ENCODE measurements at regions not wholly inside any gene's neighbourhood (a gene's known extent, or its start where the extent isn't known, plus 50 kb on each side); places are given as distances from the start of the nearest gene placed in this dataset.

DNA sequence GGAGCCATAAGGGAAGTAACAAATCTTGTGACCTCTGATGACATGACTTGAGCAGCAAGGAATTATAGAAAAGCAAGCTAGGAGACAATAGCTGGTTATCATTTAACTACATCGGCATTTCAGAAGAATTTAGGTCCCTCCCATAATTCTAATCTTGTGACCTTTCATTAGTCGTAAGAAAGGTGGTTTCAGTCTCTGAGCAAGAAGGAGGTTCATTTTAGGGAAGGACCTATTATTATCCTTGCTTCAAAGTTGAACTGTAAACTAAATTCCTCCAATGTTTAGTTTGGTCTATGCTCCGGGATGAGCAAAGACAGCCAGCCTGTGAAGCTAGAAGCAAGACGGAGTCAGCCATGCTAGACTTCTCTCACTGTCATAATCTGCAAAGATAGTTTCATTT, 159.6 kb downstream of the SLC16A9 start:
- no peak for DNase-seq

DNA sequence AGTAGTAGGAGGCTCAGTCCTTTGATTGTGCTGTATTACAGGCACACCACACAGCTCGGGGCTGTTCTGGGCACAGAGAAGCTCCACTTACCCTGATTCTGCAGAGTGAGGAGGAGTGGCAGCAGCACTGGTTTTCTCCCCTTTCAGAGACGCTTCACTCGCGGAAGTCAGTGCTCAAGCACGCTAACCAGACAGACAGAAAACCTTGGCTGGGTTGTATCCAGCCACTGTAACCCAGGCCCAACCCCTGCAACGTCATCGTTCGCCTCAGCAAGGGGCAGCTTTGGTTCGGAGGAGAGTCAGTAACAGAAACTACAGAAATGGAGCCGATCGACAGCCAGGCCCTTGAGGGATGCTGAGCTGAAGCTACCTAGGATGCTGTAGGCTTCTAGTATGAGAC, 171.0 kb downstream of the SLC16A9 start:
- no peak for DNase-seq

DNA sequence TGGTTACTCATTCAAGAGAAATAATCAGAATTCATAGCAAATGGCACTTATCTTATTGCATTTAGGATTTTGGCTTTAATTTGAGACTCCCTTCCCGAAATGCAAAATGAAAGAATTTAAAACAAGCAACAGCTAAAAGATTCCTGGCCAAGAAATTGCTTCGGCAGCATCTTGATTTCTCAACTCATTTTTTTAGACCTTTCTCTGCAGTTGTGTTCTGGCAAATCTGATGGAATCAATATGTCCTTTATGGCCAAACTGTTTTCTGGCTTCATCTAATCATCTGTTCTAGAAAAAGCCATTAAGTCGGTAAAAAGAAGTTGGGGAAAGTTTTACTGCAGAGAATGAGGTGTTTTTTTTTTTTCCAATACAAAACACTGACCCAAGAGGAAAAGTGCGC, 172.1 kb downstream of the SLC16A9 start:
- no peak for DNase-seq

DNA sequence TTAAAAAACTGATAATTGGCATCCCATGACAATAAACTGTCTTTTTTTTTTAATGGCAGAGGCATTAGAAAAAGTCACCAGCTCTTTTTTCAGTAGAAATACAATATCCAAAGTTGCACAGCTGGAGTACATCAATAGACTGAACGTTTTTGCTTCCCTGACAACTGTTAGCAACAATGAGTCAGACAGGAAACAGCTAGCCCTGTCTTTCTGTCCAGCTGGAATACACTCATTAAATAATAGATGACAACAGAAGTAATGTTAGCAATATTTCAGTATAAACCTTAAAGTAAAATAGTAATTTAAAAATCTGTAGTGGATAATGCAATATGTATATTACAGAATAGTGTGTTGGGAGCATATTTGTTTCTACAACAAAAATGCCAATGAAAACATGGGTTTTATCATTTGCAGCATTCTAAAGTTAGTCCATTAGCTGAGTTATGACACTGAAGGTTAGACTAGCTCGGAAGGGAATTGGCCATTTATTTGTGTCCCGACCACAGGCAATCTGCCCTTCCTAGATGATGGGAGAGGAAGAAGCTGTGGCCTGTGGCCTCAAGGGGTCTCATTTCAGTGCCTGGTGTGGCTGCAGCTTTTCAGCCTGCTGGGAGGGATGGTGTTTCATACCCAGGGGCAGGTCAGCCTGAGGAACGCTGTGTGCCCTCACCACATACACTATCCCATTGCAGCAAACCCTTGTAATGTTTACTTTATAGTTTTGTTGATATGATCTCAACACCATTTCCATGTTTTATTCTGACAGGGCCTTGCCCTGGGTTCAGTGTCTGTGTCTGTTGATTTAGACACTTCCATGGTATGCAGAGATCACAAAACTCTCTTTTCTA, 173.3 kb downstream of the SLC16A9 start:
- DNase-seq, result no peak

DNA sequence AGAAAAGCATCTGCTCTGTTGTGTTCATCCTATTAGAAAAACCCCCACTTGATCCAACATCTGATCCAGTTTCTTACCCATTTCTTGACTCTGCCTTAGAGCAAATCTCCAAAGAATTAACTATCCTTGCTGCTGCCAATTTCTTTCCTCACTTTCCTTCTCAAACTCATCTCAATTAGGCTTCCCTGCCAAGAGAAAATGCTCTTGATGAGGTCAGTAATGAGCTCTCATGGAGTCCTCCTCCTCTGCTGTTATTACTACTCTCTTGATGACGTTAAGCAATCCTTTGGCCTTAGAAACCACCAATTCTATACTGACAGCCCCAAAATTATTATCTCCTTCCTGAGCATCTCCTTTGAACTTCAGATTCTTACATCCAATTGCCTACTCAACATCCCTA, 162.0 kb upstream of the FAM13C start:
- DNase-seq, result no peak

DNA sequence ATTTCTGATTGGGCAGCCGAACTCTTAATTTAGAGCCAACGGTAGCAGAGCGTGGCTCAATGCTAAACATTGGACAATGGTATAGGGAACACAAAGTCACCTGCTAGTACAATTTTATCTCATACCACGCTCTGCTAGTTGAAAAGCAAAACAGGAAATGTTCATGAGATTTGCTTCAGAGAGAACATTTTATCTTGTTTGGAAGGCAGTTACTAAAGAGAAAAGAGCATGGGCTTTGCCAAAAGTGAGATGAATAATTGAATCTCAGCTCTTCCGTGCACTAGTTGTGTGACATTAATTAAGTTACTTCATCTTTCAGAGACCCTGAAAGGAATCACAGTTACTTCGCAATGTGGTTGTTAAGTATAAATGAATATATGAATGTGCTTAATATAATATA, 161.5 kb upstream of the FAM13C start:
- DNase-seq, result no peak

DNA sequence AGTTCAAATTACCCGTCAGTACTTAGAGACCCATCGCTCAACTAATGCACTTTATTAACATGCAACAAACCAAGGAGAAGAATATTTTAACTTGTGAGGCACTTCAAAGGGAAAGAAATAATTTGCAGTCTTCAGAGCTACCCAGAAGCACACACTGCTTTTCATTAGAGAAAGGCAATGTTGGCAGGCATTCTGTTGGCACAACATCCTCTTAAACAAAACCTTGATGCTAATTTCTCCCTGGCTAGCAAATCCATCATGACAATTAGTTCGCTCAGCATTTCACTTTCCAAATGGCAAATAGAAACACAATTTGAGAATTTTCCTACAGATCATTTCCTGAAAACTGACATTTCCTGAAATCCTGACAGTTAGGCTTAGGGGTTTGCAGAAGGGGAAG, 155.6 kb upstream of the FAM13C start:
- DNase-seq, result no peak

DNA sequence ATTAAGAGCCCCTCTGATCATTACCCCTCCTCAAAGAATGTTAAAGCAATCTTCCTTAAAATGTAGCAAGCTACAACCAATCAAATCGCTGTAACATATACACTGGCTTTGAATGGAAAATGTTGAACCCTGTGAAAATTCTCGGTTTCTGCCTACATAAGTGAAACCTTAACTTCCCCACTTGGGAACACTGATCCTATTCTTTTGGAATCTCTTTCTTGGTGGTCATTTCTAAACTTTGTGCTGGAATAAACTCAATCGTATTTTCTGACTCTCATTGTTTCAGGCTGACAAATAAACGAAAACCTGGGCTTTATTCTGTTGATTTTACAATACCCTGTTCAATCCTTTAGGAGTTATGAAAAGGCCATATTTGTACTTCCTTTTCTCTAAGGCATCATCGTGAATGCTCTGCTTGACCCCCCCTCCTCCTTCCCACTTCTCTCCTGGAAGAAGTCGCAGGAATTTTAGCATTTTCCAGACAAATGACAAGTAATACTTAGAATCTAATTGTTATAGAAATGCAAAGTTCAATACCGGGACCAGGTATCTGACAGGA, 155.1 kb upstream of the FAM13C start:
- no peak for DNase-seq

DNA sequence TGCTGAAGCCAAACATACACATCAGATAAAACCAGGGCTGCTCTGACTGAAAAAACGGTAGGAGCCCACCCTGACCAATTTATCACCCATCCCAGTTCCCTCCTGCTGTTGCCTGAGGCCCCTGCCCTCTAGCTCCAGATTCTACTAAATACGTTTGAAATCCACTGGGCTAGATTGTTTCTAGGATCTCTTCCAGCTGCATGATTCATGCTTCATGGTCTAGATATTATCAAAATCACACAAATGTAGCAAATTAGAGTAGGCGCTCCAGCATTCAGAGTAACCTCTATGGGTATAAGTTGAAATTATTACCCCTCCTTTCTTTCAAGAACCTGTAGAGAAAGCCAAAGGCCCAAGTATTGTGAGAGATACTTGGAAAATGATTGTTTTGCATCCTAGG, 151.2 kb upstream of the FAM13C start:
- no peak for DNase-seq

DNA sequence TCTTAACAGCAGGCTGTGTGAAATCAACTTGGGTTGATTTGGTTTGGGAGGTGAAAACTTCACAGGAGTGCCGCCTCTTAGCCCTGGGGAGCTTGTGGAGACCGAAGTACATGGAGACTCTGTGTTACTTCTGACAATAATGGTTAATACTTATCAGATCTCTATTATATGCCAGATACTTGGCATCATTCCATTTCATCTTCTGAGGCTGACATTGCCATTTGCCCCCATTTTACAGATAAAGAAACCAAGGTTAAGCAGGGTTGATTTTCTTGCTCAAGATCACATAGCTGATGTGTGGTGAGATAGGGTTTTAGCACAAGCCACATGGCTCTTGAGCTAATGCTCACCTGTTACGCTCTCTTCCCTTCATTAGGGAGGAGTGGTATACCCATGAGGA, 150.6 kb upstream of the FAM13C start:
- DNase-seq, result no peak

DNA sequence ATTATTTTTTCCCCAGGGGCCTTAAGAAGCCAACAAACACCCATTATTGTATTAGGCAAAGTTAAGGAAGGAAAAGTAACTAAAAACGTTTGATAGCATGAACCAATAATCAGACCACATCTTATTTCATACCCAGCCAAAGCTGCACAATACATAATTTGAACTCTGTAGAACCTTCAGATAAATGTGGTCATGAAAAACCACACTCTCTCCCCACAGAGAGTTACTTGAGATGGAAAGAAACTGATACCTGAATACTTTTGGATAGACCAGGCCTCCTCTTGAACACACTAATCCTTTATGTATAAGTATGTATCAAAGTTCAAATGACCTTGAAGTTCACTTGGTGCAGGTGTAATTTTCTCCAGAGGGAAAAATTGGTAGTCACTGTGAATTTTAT, 146.6 kb upstream of the FAM13C start:
- DNase-seq, result no peak

DNA sequence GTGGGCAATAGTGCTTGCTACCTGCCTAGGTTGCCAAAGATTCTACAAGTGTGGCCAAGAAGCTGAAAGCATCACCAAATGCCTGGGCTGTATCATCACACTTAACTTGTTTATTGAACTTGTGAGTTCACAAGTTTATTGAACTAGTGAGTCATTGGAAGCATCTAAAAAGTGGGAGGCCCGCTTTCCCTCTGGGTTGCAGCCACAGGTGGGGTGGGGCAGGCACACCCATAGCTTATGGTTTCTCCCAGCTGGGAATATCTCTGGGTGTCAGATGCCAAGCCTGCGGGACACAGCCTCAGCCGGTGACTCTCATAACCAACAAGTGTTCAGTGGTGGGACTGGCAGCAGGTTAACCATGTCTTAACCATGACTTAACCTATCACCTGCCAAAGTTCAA, 145.9 kb upstream of the FAM13C start:
- DNase-seq, result no peak

DNA sequence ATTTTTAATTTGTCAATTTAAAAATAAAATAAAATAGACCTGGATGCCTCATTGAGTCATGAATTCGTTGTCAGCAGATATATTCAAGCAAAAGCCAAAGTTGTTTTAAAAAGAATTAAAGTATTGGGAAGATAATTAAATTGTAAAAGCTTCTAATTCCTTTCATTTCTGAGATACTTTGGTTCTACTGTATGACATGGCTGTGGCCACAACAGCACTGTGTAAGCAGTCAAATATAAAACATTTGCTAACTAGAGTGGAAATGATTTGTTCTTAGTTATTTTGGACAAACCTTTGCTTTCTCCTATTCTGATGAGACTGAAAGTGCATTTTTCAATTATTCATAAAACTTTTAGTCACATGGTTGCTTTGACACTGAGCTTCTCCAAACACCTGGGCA, 143.6 kb upstream of the FAM13C start:
- no peak for DNase-seq

DNA sequence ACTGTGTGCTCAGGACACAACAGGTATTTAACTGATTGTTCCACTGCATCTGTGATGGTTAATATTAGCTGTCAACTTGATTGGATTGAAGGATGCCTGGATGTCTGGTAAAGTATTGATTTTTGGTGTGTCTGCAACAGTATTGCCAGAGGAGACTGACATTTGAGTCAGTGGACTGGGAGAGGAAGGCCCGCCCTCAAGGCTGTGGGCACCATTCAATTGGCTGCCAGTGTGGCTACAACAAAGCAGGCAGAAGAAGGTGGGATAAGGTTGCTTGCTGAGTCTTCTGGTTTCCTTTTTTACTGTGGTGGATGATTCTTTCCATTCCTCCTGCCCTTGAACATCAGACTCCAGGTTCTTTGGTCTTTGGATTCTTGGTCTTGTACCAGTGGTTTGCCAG, 137.1 kb upstream of the FAM13C start:
- no peak for DNase-seq

DNA sequence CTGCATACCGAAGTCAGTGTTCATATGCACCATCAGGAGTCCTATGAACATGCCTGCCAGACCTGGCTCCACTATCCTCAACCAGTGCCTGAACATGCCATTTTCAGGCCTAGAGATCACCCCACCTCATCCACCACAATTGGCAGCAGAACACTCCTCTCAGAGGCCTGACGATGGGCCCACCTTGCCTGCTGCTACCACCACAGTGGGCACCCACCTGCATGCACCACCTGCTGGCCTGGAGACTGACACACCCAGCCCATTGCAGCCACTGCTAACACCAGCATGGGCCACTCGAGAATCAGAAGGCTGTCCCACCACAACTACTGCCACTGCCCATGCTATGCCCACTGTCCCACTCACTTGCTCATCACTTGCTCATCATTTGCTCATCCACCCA, 130.7 kb upstream of the FAM13C start:
- no peak for DNase-seq

DNA sequence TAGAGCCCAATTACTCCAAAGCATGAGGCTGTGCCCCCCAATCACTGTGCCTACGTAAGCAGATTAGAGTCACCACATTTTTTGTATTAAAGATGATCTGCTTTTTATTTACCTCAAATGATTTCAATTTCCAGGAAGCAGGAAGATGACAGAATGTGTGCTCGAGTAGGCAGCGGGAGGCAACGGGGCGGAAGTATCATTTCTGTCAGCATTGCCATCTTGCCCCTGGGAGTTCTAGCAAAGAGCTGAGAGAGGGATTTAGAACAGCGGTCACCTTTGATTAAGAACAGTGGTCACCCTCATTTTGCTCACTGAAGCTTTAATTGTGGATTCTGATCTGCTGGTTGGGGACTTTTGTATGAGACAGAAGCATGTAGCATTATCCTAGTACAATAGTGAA, 117.1 kb upstream of the FAM13C start:
- no peak for DNase-seq

DNA sequence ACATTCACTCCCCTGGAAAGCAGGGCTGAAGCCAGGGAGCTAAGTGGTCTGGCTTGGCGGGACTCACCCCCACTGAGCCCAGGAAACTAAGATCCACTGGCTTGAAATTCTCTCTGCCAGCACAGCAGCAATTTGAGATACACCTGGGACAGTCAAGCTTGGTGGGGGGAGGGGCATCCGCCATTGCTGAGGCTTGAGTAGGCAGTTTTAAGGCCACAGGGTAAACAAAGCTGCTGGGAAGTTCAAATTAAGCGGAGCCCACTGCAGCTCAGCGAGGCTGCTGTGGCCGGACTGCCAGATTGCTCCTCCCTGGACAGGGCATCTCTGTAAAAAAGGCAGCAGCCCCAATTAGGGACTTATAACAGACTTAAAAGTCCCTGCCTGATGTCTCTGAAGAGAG, 108.2 kb upstream of the FAM13C start:
- no peak for DNase-seq

DNA sequence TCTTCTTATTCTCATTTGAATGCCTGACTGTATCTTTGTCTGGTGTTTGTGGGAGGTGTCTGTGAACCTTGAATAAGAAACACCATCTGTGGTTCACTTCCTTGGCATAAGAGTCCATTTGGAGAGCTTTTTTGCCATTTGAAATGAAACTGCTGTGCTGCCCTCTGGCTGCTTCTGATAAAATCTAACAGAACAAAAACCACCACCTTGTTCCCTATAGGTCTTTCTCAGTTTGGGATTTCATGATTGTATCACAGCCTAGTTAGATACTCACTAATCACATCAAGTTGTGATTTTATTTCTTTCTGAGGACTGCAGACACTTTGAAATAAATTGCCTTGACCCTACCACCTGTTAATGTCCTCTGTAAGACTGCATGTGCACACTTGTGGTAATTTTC, 102.7 kb upstream of the FAM13C start:
- no peak for DNase-seq

DNA sequence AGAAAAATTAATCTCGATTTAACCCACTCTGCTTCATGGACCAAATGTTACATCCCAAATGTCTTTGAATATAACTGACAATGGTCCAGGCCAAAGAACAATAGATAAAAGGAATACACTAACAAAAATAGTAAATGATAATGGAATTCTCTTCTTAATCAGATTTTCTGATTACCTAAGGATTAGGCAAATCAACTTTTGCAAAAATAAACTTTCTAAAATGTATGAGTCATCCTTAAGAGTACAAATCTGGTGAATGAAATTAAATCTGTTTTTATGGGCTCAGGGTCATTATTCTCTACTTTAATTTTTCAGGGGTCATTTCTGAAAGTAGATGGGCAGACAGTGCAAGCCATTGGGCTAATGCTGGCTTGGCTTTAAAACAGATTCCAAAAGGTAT, 102.1 kb upstream of the FAM13C start:
- no peak for DNase-seq

DNA sequence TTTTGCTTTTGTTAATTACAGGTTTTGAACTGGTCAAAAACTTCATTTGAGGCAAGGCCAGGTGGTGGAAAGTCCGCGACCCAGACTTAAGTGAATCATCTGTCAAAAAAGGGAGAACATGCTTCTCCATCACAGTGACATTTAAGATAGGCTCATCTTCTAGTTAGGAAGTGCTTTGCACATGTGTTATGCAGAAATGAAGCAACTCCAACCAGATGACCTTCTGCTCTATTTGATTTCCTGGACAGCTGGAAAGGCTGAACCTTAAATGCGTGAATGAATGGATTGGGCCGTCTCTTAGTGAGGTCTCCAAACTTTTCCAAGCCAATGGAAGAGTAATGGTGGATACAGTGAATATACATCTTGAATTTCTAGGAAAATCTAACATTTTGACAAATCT, 101.6 kb upstream of the FAM13C start:
- DNase-seq, result no peak

DNA sequence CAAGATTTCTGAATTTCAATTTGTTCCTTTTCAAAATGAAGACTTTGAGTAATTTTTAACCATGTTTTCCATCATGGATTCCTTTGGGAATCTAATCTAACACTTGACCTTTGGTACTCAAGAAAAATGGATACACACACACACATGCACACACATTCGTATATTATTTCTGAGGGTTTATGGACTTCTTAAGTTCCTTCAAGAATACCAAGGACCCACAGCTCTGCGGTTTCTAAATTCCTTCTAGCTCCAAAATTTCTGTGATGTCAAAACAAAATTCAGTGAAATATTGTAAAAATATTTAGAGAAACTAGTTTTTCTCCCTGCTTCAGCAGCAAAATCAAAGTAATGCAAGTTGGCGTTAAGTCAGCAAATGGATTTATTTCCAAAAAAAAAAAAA, 98.3 kb upstream of the FAM13C start:
- DNase-seq, result no peak

DNA sequence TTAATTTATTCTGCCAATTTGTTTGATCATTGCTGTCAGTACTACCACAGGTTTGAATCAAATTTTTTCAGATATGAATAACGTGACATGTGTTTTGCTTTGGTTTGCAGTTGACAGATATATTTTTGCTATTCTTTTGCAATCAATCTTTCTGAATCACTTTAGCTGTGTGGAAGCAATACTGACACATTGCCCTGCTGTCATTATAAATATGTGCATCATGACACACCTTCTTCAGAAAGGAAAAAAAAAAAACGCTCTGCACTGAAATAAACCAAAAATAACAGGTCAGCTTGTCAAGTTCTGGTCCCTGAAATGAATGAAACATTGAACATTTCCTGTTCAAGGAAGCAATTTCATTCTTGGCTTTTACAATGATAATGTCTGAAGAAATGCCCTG, 93.8 kb upstream of the FAM13C start:
- DNase-seq, result no peak

DNA sequence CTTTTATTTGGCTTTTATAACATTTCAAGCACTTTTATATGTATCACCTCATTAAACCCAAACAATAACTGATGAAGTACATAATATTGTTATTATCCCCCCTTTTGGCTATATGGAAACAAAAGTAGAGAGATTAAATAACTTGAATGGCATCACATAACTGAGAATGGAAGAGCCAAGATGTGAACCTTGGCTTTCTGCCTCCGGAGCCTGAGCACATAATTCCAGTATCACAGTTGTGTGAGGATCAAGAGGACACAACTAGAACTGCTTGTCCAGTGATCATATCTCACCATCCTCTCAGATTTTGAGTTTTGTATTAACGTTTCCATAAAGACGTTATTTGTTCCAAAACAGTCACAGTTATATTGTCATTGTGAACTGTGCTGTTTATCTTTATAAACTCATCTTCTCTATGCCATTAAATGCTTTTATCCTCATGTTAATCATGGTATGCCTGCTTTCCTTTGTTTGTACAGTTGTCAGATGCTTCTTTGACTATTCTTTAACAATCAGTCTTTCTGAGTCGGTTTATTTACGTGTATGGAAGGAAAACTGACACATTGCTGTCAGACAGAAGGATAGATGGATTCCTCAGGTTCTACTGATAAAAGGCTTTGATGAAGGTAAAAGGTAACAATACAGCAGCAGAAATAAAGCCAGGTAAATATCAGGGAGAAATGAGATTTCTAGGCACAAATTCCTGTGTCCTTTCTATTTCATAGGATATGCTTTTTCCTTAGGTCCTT, 92.0 kb upstream of the FAM13C start:
- no peak for DNase-seq

DNA sequence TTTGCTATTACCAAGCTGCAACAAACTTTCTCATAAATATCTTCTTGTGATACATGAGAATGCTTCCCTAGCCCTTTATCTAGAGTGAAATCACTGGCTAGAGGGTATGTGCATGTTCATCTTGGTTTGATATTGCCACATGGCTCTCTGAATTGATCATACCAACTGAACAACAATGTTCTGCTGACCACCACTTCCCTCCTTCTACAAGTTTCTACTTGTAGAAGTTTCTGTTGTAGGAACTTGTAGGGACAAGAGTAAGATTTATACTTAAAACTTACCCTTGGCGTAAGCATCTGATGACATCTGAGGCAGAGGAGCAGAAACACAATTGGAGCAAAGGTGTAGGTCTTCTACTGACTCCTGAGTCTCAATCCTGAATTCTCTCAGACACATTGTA, 86.3 kb upstream of the FAM13C start:
- no peak for DNase-seq

All from NCI-H1694 treated with DMSO at 0.1 percent for 48 hours (cell line).